Immature natural killer cell (primary cell): ENCODE measurements at regions not wholly inside any gene's neighbourhood (a gene's known extent, or its start where the extent isn't known, plus 50 kb on each side); places are given as distances from the start of the nearest gene placed in this dataset.

Experiments used
- DNase-seq, 3 donors: peaks; one replicate each; pipeline ENCODE4 v3.0.0; 2022; ENCODE audit warnings: mixed read lengths in 1 of 3
- H3K27ac Mint-ChIP-seq, 6 donors: one replicate each; pipeline ENCODE4 v1.8.0; 2020; ENCODE audit warnings: mixed read lengths in 6 of 6, mild to moderate bottlenecking in 5 of 6, inconsistent platforms in 4 of 6, moderate library complexity in 3 of 6
- H3K27me3 Mint-ChIP-seq, 3 donors: one replicate each; pipeline ENCODE4 v1.8.0; 2020 to 2021; ENCODE audit warnings: low read depth in 3 of 3, mild to moderate bottlenecking in 3 of 3, mixed read lengths in 3 of 3, moderate library complexity in 3 of 3, inconsistent platforms in 1 of 3
- H3K36me3 Mint-ChIP-seq, 3 donors: one replicate each; pipeline ENCODE4 v1.8.0; 2020; ENCODE audit warnings: mixed read lengths in 3 of 3, inconsistent platforms in 2 of 3, mild to moderate bottlenecking in 2 of 3
- H3K4me1 Mint-ChIP-seq, 2 donors: one replicate each; pipeline ENCODE4 v1.8.0; 2020; ENCODE audit warnings: inconsistent platforms in 2 of 2, mild to moderate bottlenecking in 2 of 2, mixed read lengths in 2 of 2, moderate library complexity in 1 of 2
- H3K4me3 Mint-ChIP-seq, 5 donors: one replicate each; pipeline ENCODE4 v1.8.0; 2020; ENCODE audit warnings: mild to moderate bottlenecking in 5 of 5, mixed read lengths in 5 of 5, inconsistent platforms in 3 of 5, moderate library complexity in 3 of 5
- H3K9me3 Mint-ChIP-seq, 6 donors: one replicate each; pipeline ENCODE4 v1.8.0; 2020; ENCODE audit warnings: mild to moderate bottlenecking in 6 of 6, mixed read lengths in 6 of 6, inconsistent platforms in 4 of 6, moderate library complexity in 3 of 6

DNA sequence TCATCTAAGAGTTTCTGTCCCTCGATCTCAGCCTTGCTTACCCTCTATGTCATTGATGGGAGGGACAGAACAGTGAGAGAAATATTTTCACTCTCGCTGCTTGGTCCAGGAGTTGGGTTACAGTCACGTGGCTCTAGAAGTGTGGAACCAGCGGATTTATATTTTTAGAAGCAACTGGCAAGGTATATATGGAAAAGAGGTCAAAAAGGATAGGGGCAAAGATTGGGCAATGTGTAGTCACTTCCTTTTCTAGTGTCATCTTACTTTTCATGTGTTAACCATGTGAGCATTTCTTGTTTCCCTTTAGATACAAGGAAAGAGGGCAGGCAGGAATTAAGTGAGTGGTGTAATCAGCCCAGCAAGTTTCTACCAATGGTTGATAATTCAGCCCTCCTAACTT is 111.5 kb upstream of the ZNF366 start:
- Mint-ChIP-seq H3K9me3 (peaks cover 0 to 2% (median 0%) of the 10 kb centered on the region in 6 donors), H3K4me3 (no peak overlapping the region), H3K27ac (no peak overlapping the region), H3K27me3 (peaks cover 0 to 5% (median 2%) of the 10 kb centered on the region in 3 donors), H3K4me1 (no peaks in the 10 kb centered on the region), H3K36me3 (no peaks in the 10 kb centered on the region)
- DNase-seq = no peak

DNA sequence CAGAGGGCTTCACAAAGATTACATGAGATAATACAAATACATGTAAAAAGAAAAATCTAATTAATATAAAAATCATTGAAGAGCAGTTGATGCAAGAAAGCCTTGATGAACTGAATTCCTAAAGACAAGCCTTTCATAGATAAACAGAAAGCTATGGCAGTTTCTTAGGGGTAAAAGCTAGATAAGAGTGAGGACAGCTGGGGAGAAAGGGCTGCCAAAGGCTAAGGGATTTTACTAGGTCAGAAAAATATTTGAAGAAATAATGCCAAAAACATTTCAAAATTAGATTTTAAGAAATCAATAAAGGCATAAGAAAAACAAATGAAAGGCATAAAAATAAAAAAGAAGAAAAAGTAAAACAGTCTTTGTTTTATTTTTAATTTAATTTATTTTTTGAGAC is 107.9 kb upstream of the ZNF366 start:
- DNase-seq = no peak
- Mint-ChIP-seq H3K27ac (no peak overlapping the region), H3K4me1 (no peaks in the 10 kb centered on the region), H3K4me3 (no peak overlapping the region), H3K36me3 (no peaks in the 10 kb centered on the region), H3K9me3 (peaks cover 0 to 2% (median 0%) of the 10 kb centered on the region in 6 donors), H3K27me3 (peaks cover 0 to 2% (median 2%) of the 10 kb centered on the region in 3 donors)

DNA sequence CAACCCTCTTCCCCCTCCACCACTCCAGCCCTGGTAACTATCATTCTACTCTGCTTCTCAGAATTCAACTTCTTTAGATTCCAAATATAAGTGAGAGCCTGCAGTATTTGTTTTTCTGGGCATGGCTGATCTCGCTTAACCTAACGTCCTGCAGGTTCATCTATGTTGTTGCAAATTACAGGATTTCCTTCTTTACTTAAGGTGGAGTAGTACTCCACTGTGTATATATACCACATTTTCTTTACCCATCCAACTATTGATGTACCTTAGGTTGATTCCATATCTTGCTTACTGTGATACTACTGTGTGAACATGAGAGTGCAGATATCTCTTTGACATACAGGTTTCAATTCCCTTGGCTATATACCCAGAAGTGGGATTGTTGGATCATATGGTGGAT is 106.3 kb upstream of the ZNF366 start:
- Mint-ChIP-seq H3K27ac (no peak overlapping the region), H3K4me1 (no peaks in the 10 kb centered on the region), H3K9me3 (peaks cover 0 to 2% (median 0%) of the 10 kb centered on the region in 6 donors), H3K27me3 (peaks cover 0 to 2% (median 0%) of the 10 kb centered on the region in 3 donors), H3K36me3 (no peaks in the 10 kb centered on the region), H3K4me3 (no peak overlapping the region)
- no peak for DNase-seq

DNA sequence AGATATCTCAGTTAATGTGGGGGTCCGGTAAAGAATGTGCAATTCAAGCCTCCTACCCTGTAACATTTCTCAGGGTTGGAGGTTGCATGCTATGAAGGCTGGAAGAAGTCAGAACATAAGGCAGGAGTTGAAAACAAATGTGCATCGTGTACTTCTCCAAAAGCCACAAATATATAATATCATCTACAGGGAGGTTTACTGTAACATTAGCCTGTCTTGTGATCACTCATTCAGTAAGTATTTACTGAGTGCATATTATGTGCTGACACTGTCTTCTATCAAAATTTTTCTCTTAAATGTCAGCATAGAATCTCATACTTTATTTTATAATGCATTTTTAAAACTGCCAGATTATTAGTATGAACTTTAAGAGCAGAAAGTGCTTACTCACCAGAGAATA is 105.6 kb upstream of the ZNF366 start:
- H3K4me3 Mint-ChIP-seq = no peak overlapping the region

DNA sequence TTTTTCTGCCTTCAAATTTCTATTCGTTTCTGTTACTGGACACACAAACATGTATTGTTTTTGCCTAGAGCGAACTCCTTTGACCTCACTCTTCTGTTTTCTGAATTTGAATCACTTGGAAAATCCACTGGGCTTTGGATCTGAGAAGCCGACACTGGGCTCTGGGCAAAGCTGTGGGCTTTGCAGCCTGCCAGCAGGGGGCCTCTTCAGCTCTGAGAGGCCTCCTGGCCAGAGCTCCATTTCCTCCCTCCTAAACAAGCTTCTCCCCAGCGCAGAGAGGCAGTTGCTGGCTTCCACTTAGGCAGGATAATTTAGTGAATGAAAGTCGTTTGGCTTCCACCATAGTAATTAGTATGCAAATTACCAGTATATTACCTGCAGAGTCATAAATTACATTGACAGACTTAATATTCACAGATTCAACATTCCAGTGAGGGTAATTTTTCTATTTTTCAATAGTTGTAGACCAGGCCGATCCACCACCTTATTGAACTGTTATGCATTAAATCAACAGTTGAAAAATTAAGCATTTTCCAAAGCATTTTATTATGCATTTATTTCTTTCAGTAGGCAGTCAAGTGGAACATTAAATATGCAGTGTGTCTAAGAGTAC is 104.0 kb upstream of the ZNF366 start:
- Mint-ChIP-seq H3K36me3 (no peaks in the 10 kb centered on the region), H3K4me1 (no peaks in the 10 kb centered on the region), H3K4me3 (no peak overlapping the region), H3K27me3 (no peaks in the 10 kb centered on the region), H3K27ac (no peak overlapping the region), H3K9me3 (no peaks in the 10 kb centered on the region)
- DNase-seq = peak in 2 of 3 donors; percentile 28 to 30

More for the DNA sequence above, 105.6 kb upstream of the ZNF366 start:
- DNase-seq = no peak
- H3K36me3 Mint-ChIP-seq = no peaks in the 10 kb centered on the region
- H3K27ac Mint-ChIP-seq = no peak overlapping the region
- no peaks in the 10 kb centered on the region for H3K9me3 Mint-ChIP-seq
- H3K27me3 Mint-ChIP-seq = peaks cover 0 to 2% (median 0%) of the 10 kb centered on the region in 3 donors
- H3K4me1 Mint-ChIP-seq = no peaks in the 10 kb centered on the region

DNA sequence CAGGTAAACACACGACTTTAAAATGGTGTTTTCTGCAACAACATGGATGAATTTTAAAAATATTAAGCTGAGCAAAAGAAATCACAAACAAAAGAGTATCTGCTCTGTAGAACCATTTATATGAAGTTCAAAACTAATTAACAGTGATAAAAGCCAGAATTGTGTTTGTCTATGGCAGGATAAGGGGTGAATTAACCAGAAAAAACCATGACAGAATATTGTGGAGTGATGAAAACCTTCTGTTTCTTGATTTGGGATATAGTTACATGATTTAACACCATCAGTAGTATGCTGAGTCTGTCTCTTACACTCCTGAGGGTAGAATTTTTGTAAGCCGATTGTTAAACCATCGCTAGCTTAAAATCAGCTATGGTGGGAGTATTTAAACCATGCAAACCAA is 101.7 kb upstream of the ZNF366 start:
- Mint-ChIP-seq H3K4me3 (no peak overlapping the region), H3K27me3 (peaks cover 0 to 3% (median 0%) of the 10 kb centered on the region in 3 donors), H3K4me1 (no peaks in the 10 kb centered on the region), H3K9me3 (no peaks in the 10 kb centered on the region), H3K36me3 (no peaks in the 10 kb centered on the region), H3K27ac (no peak overlapping the region)
- no peak for DNase-seq

DNA sequence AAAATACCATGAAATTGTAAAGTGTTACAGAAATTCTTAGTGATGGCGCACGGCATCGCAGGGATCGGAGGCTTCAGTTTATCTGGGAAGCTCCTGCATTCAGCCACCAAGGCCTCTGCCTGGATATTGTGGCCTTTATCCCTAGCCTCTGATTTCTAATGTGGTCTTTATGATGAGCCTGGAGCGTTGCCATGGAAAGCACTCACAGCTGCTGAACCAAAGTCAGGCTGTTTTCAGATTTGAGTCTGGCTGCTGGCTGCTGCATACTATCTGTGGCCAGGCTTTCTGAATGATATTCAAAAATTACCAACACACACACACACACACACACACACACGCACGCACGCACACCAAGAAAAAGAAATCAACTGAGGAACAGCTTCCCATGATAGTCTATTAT is 101.1 kb upstream of the ZNF366 start:
- Mint-ChIP-seq H3K27ac (no peak overlapping the region), H3K36me3 (no peaks in the 10 kb centered on the region), H3K27me3 (peaks cover 0 to 3% (median 0%) of the 10 kb centered on the region in 3 donors), H3K4me3 (no peak overlapping the region), H3K9me3 (no peaks in the 10 kb centered on the region), H3K4me1 (no peaks in the 10 kb centered on the region)
- no peak for DNase-seq

DNA sequence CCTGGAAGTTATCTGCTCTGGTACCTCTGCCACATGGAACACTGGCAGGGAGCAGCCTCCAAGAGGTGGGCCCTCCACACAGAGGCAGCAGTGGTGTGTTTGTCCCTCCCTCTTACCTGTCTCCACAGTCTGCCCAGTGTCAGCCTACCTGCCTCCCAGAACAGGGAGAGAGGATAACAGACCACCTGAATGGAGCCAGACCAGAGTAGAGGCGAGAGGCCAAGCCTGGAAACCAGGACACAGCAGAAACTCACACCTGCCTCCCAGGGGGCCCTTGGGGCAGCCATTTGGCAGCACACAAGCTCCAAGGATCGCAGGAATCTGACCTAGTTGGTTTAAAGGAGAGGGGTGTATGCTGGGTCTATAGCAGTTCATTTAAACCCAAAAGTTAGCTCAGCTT is 100.2 kb upstream of the ZNF366 start:
- H3K27ac Mint-ChIP-seq = no peak overlapping the region
- H3K27me3 Mint-ChIP-seq = peaks cover 0 to 3% (median 0%) of the 10 kb centered on the region in 3 donors
- H3K36me3 Mint-ChIP-seq = no peaks in the 10 kb centered on the region
- no peak overlapping the region for H3K4me3 Mint-ChIP-seq
- no peak for DNase-seq
- no peaks in the 10 kb centered on the region for H3K4me1 Mint-ChIP-seq
- H3K9me3 Mint-ChIP-seq = no peaks in the 10 kb centered on the region

DNA sequence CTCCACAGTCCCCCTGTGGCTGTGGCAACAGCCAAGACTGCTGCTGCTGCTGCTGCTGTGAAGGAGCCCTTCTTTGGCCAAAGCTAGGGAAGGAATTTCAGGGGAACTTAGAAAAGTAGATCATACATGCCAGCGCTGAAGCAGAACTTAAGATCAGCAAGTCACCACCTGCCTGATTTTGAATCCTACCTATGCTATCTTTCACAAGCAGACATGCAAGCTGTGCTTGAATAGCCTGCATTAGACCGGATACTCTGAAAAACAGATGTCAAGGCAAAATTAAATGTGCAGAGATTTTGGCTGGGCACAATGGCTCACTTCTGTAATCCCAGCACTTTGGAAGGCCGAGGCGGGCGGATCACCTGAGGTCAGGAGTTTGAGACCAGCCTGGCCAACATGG is 99.3 kb upstream of the ZNF366 start:
- H3K4me1 Mint-ChIP-seq = no peaks in the 10 kb centered on the region
- peaks cover 0 to 3% (median 0%) of the 10 kb centered on the region in 3 donors for H3K27me3 Mint-ChIP-seq
- H3K36me3 Mint-ChIP-seq = no peaks in the 10 kb centered on the region
- no peak overlapping the region for H3K27ac Mint-ChIP-seq
- no peaks in the 10 kb centered on the region for H3K9me3 Mint-ChIP-seq
- H3K4me3 Mint-ChIP-seq = no peak overlapping the region
- no peak for DNase-seq

DNA sequence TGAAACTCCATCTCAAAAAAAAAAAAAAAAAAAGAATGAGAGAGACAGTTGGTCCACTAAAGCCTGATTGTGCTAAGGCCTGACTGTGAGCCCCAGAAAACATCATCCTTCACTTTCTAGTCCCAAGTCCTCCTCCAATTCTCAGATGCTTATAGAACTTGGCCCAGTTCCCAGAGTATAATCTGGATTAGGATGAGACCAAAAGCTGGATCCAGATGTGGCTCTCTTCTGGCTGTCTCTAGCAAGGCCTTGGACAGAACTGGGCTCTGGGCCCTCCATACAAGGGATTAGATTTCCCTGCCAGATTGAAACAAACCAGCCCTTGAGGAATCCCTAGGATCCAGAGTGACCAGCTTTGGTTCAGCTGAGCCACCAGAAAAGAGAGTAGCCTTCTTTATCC is 98.4 kb upstream of the ZNF366 start:
- no peak overlapping the region for H3K27ac Mint-ChIP-seq
- no peak overlapping the region for H3K4me3 Mint-ChIP-seq
- no peaks in the 10 kb centered on the region for H3K36me3 Mint-ChIP-seq
- no peaks in the 10 kb centered on the region for H3K4me1 Mint-ChIP-seq
- DNase-seq = no peak
- no peaks in the 10 kb centered on the region for H3K9me3 Mint-ChIP-seq
- H3K27me3 Mint-ChIP-seq = peaks cover 0 to 3% (median 0%) of the 10 kb centered on the region in 3 donors

DNA sequence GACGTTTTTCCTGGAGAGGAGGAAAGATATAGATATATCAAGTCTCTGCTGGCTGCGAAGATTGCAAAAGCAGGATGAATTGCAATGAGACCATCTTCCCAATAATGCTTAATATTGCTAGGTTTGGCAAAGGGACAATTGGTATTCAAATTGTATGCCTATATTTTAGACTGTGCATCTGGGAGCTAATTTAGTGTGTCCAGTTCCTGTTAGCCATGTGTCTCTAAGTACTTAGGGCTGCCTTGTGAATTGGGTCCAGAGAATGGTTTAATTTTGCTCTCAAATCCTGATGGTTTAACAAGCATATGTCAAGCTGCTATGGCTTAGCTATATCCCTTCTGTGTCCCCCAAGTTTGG is 97.6 kb upstream of the ZNF366 start:
- H3K4me1 Mint-ChIP-seq = no peaks in the 10 kb centered on the region
- no peak overlapping the region for H3K4me3 Mint-ChIP-seq
- peaks cover 0 to 3% (median 0%) of the 10 kb centered on the region in 3 donors for H3K27me3 Mint-ChIP-seq
- DNase-seq = no peak
- H3K27ac Mint-ChIP-seq = no peak overlapping the region
- no peaks in the 10 kb centered on the region for H3K36me3 Mint-ChIP-seq
- no peaks in the 10 kb centered on the region for H3K9me3 Mint-ChIP-seq

DNA sequence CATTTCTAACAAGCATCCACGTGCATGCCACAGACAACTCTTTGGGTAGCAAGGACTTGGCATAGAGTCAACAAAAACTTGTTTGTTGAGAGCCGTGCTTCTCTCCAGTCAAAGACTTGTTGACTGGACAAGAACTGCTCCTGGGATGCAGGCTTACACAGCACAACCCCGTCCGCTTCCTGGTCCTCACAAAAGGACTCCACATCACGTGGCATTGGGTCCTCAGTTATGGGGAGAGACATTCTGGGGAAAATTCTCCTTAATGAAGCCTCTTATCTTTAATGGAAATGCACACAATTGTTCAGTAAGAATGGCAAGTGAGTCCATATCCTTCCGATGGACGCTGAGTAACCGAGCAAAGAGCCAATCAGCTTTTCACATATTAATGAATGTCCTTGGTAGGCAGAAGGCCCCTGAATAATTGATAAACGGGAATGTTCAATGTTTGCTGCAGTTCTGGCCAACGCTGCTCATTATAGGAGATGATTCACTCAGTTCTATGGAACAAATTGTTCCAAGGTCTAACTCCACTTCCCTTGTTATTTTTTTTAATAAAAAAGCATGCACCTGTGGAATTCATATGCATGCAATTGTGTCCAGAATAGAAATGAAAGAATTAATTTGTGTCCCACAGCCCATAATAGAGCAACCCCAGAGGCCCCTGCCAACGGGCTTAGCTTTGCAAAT is 97.0 kb upstream of the ZNF366 start:
- no peak overlapping the region for H3K27ac Mint-ChIP-seq
- H3K36me3 Mint-ChIP-seq = no peaks in the 10 kb centered on the region
- DNase-seq = no peak
- H3K27me3 Mint-ChIP-seq = peaks cover 0 to 3% (median 0%) of the 10 kb centered on the region in 3 donors
- H3K4me3 Mint-ChIP-seq = no peak overlapping the region
- H3K9me3 Mint-ChIP-seq = no peaks in the 10 kb centered on the region
- no peaks in the 10 kb centered on the region for H3K4me1 Mint-ChIP-seq

DNA sequence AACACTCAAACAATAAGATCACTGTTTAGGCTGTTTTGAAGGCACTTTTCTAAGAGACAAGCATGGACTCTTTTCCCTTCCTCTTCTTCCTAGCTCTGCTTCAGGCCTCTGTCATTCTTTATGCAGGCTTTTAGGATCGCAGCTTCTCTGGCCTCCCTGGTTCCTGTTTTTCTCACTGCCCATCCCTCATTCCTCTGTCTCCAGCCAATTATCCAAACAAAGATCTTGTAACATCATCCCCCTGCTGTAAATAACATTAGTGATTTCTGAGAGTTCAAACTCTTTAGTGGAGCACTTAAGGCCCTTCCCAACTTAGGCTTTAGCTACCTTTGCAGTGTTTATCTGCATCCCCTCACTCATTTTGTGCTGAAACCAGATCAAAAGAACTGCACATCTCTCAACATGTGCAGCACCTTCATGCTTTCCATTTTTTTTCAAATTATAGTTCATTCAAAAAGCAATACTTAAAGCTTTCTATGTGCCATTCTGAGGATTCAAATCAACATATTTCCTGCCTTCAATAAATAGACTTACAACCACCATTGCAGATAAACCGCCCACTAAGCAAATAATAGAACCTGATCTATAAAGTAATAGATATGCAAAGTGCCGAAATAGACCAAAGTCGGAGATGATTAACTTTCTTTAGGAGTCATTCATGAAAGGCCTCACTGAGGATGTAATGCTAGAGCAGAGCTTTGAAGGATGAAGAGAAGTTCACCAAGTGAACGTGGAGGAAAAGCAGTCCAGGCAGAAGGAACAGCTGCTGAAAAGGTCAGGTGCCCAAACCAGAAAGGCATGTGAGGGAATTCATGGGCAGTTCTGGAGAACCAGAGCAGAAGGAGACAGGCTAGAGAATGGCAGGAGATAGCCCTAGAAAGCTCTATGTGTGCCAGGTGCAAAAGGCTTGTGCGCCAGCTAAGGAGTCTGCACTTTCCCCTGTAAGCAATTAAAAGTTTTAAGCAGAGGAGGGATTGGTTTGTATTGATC is 95.8 kb upstream of the ZNF366 start:
- H3K9me3 Mint-ChIP-seq = no peaks in the 10 kb centered on the region
- no peak overlapping the region for H3K27ac Mint-ChIP-seq
- no peaks in the 10 kb centered on the region for H3K36me3 Mint-ChIP-seq
- H3K4me3 Mint-ChIP-seq = no peak overlapping the region
- peaks cover 0 to 3% (median 3%) of the 10 kb centered on the region in 3 donors for H3K27me3 Mint-ChIP-seq
- DNase-seq = no peak
- H3K4me1 Mint-ChIP-seq = peaks cover 0 to 3% of the 10 kb centered on the region in 2 donors

DNA sequence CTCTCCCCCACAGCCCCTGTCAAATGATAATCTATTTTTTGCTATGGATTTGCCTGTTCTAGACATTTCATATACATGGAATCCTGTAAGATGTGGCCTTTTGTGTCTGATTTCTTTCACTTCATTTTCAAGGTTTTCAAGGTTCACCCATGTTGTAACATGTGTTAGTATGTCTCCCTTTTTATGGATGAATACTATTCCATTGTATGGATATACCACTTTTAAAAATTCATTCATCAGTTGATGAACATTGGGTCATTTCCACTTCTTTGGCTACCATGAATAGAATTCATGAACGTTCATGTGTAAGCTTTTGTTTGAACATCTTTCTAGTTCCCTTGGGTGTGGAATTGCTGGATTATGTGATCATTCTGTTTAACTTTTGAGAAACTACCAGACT is 94.7 kb upstream of the ZNF366 start:
- Mint-ChIP-seq H3K4me1 (peaks cover 0 to 3% of the 10 kb centered on the region in 2 donors), H3K27me3 (peaks cover 0 to 3% (median 3%) of the 10 kb centered on the region in 3 donors), H3K9me3 (no peaks in the 10 kb centered on the region), H3K36me3 (no peaks in the 10 kb centered on the region), H3K4me3 (no peak overlapping the region), H3K27ac (no peak overlapping the region)
- no peak for DNase-seq
